GM21717 (cell line): ENCODE measurements at regions not wholly inside any gene's neighbourhood (a gene's known extent, or its start where the extent isn't known, plus 50 kb on each side); places are given as distances from the start of the nearest gene placed in this dataset.

ENCODE experiments used
- ATAC-seq: cut with Tn5 transposase; IDR thresholded peaks from one replicate; pipeline ENCODE4 v1.9.1; 2021; ENCODE audit warnings: mild to moderate bottlenecking, moderate library complexity; ENCODE audit not compliant: unreplicated experiment

GRCh38 chr2:55973673-55974072, 50.1 kb upstream of the EFEMP1 start:
- no peak for ATAC-seq

- ATAC-seq = no peak
Measured at GRCh38 chr2:55976681-55977080, 53.1 kb upstream of the EFEMP1 start.

GRCh38 chr2:55985406-55985805, 61.8 kb upstream of the EFEMP1 start:
- peak; percentile 90 for ATAC-seq

- no peak for ATAC-seq
Measured at GRCh38 chr2:55986001-55986400, 62.4 kb upstream of the EFEMP1 start.

GRCh38 chr2:55986700-55987440, 63.3 kb upstream of the EFEMP1 start:
- no peak for ATAC-seq

GRCh38 chr2:55989405-55989804, 65.8 kb upstream of the EFEMP1 start:
- no peak for ATAC-seq

GRCh38 chr2:55992455-55992854, 68.9 kb upstream of the EFEMP1 start:
- ATAC-seq = no peak

GRCh38 chr2:55993685-55994084, 70.1 kb upstream of the EFEMP1 start:
- ATAC-seq = no peak

- ATAC-seq = no peak
Measured at GRCh38 chr2:55995211-55995610, 71.6 kb upstream of the EFEMP1 start.

- no peak for ATAC-seq
Measured at GRCh38 chr2:55995902-55996301, 72.3 kb upstream of the EFEMP1 start.

GRCh38 chr2:55999231-55999630, 75.6 kb upstream of the EFEMP1 start:
- ATAC-seq = no peak

- ATAC-seq = no peak
Measured at GRCh38 chr2:55999790-56000189, 76.2 kb upstream of the EFEMP1 start.

- ATAC-seq = no peak
Measured at GRCh38 chr2:56001947-56002346, 78.4 kb upstream of the EFEMP1 start.

GRCh38 chr2:56008661-56009431, 85.3 kb upstream of the EFEMP1 start:
- no peak for ATAC-seq

- no peak for ATAC-seq
Measured at GRCh38 chr2:56009758-56010458, 86.3 kb upstream of the EFEMP1 start.

- ATAC-seq = no peak
Measured at GRCh38 chr2:56011624-56012023, 88.0 kb upstream of the EFEMP1 start.

- ATAC-seq = no peak
Measured at GRCh38 chr2:56012221-56012765, 88.7 kb upstream of the EFEMP1 start.

- ATAC-seq = no peak
Measured at GRCh38 chr2:56013475-56013874, 89.9 kb upstream of the EFEMP1 start.

- no peak for ATAC-seq
Measured at GRCh38 chr2:56014046-56014730, 90.6 kb upstream of the EFEMP1 start.

- ATAC-seq = no peak
Measured at GRCh38 chr2:56015711-56016115, 92.1 kb upstream of the EFEMP1 start.

GRCh38 chr2:56017784-56018183, 94.2 kb upstream of the EFEMP1 start:
- ATAC-seq = no peak
